H1 (cell line): ENCODE measurements at regions not wholly inside any gene's neighbourhood (a gene's known extent, or its start where the extent isn't known, plus 50 kb on each side); places are given as distances from the start of the nearest gene placed in this dataset.
A peak's percentile ranks its signal among the peaks of the same experiment; 100 is the strongest.

ENCODE experiments used
- CTCF ChIA-PET: fragments of 300-600 bp; sonication (Branson Sonifier 250); formaldehyde crosslinking; loops from one replicate; lab custom pipeline; 2021; ENCODE audit not compliant: partially characterized antibody; lab: Charles Lee
- POLR2A ChIA-PET: fragments of 300-600 bp; sonication (Branson Sonifier 250); formaldehyde crosslinking; loops from one replicate; lab custom pipeline; 2021; ENCODE audit warnings: inconsistent platforms; ENCODE audit not compliant: partially characterized antibody; lab: Charles Lee
- DNase-seq, 2 experiments: peaks; one replicate each; pipeline versions ENCODE4 v3.0.0 to v3.0.0-alpha.2; 2010 to 2022; ENCODE audit warnings: low spot score in 2 of 2, low read depth in 1 of 2, mixed read lengths in 1 of 2
- FAIRE-seq: peaks from 2 replicates; lab custom pipeline; 2011; peaks lifted over from hg19 to GRCh38; lab: Jason Lieb, UNC
- H2AFZ ChIP-seq: 2 replicates; pipeline ENCODE4 v1.8.1; 2012; ENCODE audit warnings: low read length, inconsistent platforms
- H2AK5ac ChIP-seq: 2 replicates; pipeline ENCODE4 v1.6.1; 2013; ENCODE audit warnings: low read depth, low read length
- H2BK120ac ChIP-seq: replicated peaks from 2 replicates; pipeline ENCODE3; 2013; ENCODE audit warnings: low read depth, low read length, inconsistent platforms
- H2BK12ac ChIP-seq: 2 replicates; pipeline ENCODE4 v1.6.1; 2013; ENCODE audit warnings: low read depth, low read length
- H2BK15ac ChIP-seq: 2 replicates; pipeline ENCODE4 v1.6.1; 2013; ENCODE audit warnings: low read length
- H2BK20ac ChIP-seq: 2 replicates; pipeline ENCODE4 v1.6.1; 2013; ENCODE audit warnings: low read length
- H2BK5ac ChIP-seq: 2 replicates; pipeline ENCODE4 v1.6.1; 2013; ENCODE audit warnings: low read depth, low read length
- H3K14ac ChIP-seq: 2 replicates; pipeline ENCODE4 v1.6.1; 2013; ENCODE audit warnings: inconsistent platforms; ENCODE audit not compliant: insufficient read length
- H3K18ac ChIP-seq: 2 replicates; pipeline ENCODE4 v1.6.1; 2013; ENCODE audit warnings: low read length; ENCODE audit errors: extremely low read depth
- H3K23ac ChIP-seq: 2 replicates; pipeline ENCODE4 v1.6.1; 2013; ENCODE audit warnings: inconsistent platforms; ENCODE audit not compliant: insufficient read length
- H3K23me2 ChIP-seq: 2 replicates; pipeline ENCODE4 v1.6.1; 2013; ENCODE audit warnings: low read depth, low read length
- H3K27ac ChIP-seq: 2 replicates; pipeline ENCODE4 v1.6.1; 2011; ENCODE audit warnings: low read depth, low read length, inconsistent platforms
- H3K27me3 ChIP-seq, 4 experiments: replicated peaks in 1 of 4; 1 replicate in 1 of 4; 2 replicates in 3 of 4; pipeline versions ENCODE4 v1.6.1 to v1.8.1; 2011 to 2013; ENCODE audit warnings: low read length in 3 of 4, mild to moderate bottlenecking in 3 of 4, inconsistent platforms in 2 of 4, mixed read lengths in 2 of 4, moderate library complexity in 1 of 4; ENCODE audit not compliant: control insufficient read depth in 3 of 4, insufficient read depth in 3 of 4; ENCODE audit errors: extremely low read depth in 1 of 4
- H3K36me3 ChIP-seq, 4 experiments: 2 replicates each; pipeline versions ENCODE4 v1.6.1 to v1.8.1; 2011 to 2013; ENCODE audit warnings: mild to moderate bottlenecking in 4 of 4, low read length in 3 of 4, moderate library complexity in 2 of 4, control low read depth in 1 of 4, inconsistent platforms in 1 of 4; ENCODE audit not compliant: insufficient read depth in 4 of 4, control insufficient read depth in 2 of 4
- H3K4ac ChIP-seq: replicated peaks from 2 replicates; pipeline ENCODE3; 2013; ENCODE audit warnings: low read length, low read depth, mixed read lengths, inconsistent platforms; ENCODE audit not compliant: insufficient read length
- H3K4me1 ChIP-seq, 4 experiments: replicated peaks in 1 of 4; 1 replicate in 1 of 4; 2 replicates in 3 of 4; pipeline versions ENCODE4 v1.6.1 to v1.8.1; 2011 to 2013; ENCODE audit warnings: low read length in 3 of 4, inconsistent platforms in 2 of 4, mixed read lengths in 1 of 4; ENCODE audit not compliant: insufficient read depth in 4 of 4, control insufficient read depth in 3 of 4
- H3K4me2 ChIP-seq, 2 experiments: 2 replicates each; pipeline versions ENCODE4 v1.6.1 to v1.8.1; 2011 to 2013; ENCODE audit warnings: low read depth in 2 of 2, low read length in 2 of 2, control low read depth in 1 of 2, inconsistent platforms in 1 of 2, mild to moderate bottlenecking in 1 of 2; ENCODE audit not compliant: insufficient read depth in 1 of 2
- H3K4me3 ChIP-seq, 4 experiments: fragments of 200-600, 300-600 bp in 1 of 4; sonication (generic), shearing (Covaris generic), sonication (Bioruptor Twin) in 1 of 4; 2 replicates each; pipeline versions ENCODE4 v1.5.1 to v1.8.1; 2011 to 2016; ENCODE audit warnings: low read length in 4 of 4, low read depth in 3 of 4, control low read depth in 2 of 4, inconsistent platforms in 2 of 4, mild to moderate bottlenecking in 2 of 4, mixed read lengths in 1 of 4, moderate library complexity in 1 of 4; ENCODE audit not compliant: insufficient read depth in 2 of 4; ENCODE audit errors: extremely low read depth in 1 of 4
- H3K56ac ChIP-seq: replicated peaks from 2 replicates; pipeline ENCODE3; 2013; ENCODE audit warnings: low read depth, mild to moderate bottlenecking, mixed read lengths, low read length, inconsistent platforms; ENCODE audit not compliant: insufficient read length
- H3K79me1 ChIP-seq: 2 replicates; pipeline ENCODE4 v1.6.1; 2013; ENCODE audit warnings: low read depth, low read length, control low read depth
- H3K79me2 ChIP-seq, 2 experiments: 2 replicates each; pipeline versions ENCODE4 v1.6.1 to v1.8.1; 2012 to 2013; ENCODE audit warnings: low read length in 2 of 2, mild to moderate bottlenecking in 2 of 2, inconsistent platforms in 1 of 2; ENCODE audit not compliant: insufficient read depth in 2 of 2, control insufficient read depth in 1 of 2
- H3K9ac ChIP-seq, 4 experiments: replicated peaks in 1 of 4; 1 replicate in 1 of 4; 2 replicates in 3 of 4; pipeline versions ENCODE4 v1.6.1 to v1.8.1; 2011 to 2013; ENCODE audit warnings: low read depth in 3 of 4, low read length in 3 of 4, control low read depth in 2 of 4, mild to moderate bottlenecking in 2 of 4, moderate library complexity in 2 of 4, inconsistent platforms in 1 of 4; ENCODE audit errors: extremely low read depth in 1 of 4
- H3K9me3 ChIP-seq, 2 experiments: 2 replicates each; pipeline versions ENCODE4 v1.6.1 to v1.8.1; 2012 to 2013; ENCODE audit warnings: mild to moderate bottlenecking in 2 of 2, moderate library complexity in 2 of 2, control low read depth in 1 of 2, inconsistent platforms in 1 of 2, low read depth in 1 of 2, low read length in 1 of 2, mixed read lengths in 1 of 2; ENCODE audit not compliant: insufficient read depth in 2 of 2
- H4K20me1 ChIP-seq, 2 experiments: replicated peaks in 1 of 2; 2 replicates each; pipeline versions ENCODE3 to v1.8.1; 2011 to 2013; ENCODE audit warnings: inconsistent platforms in 2 of 2, low read length in 2 of 2, mild to moderate bottlenecking in 1 of 2; ENCODE audit not compliant: insufficient read depth in 2 of 2, control insufficient read depth in 1 of 2
- H4K5ac ChIP-seq: 2 replicates; pipeline ENCODE4 v1.6.1; 2013; ENCODE audit warnings: low read length, low read depth, mixed read lengths, inconsistent platforms; ENCODE audit not compliant: insufficient read length
- H4K8ac ChIP-seq: 2 replicates; pipeline ENCODE4 v1.8.0; 2013; ENCODE audit warnings: mild to moderate bottlenecking, moderate library complexity, low read length, inconsistent platforms; ENCODE audit not compliant: insufficient read depth; ENCODE audit errors: extremely low read depth
- H4K91ac ChIP-seq: replicated peaks from 2 replicates; pipeline ENCODE3; 2013; ENCODE audit warnings: low read length, mixed read lengths, inconsistent platforms; ENCODE audit not compliant: insufficient read length
- BACH1 ChIP-seq: IDR thresholded peaks from 2 replicates; pipeline ENCODE4 v1.6.1; 2012; ENCODE audit warnings: low read length, improper control_type of control experiment
- CTBP2 ChIP-seq: IDR thresholded peaks from 2 replicates; pipeline ENCODE4 v1.7.0; 2011; ENCODE audit warnings: borderline replicate concordance, mild to moderate bottlenecking, moderate library complexity, mixed read lengths, low read length; ENCODE audit not compliant: insufficient read depth, insufficient read length
- FOSL1 ChIP-seq: IDR thresholded peaks from 2 replicates; pipeline ENCODE4 v1.6.1; 2011; ENCODE audit warnings: mild to moderate bottlenecking, low read depth, low read length, moderate library complexity; ENCODE audit not compliant: insufficient read depth
- KDM4A ChIP-seq: IDR thresholded peaks from one replicate; pipeline ENCODE4 v1.7.1; 2012; ENCODE audit warnings: low read depth, mild to moderate bottlenecking, moderate library complexity, low read length, inconsistent platforms; ENCODE audit not compliant: severe bottlenecking
- MAFK ChIP-seq: IDR thresholded peaks from 2 replicates; pipeline ENCODE4 v1.6.1; 2012; ENCODE audit warnings: low read depth, mild to moderate bottlenecking, improper control_type of control experiment, low read length
- SP2 ChIP-seq: IDR thresholded peaks from 2 replicates; pipeline ENCODE4 v1.6.1; 2012; ENCODE audit warnings: mild to moderate bottlenecking, low read length, inconsistent platforms
- WGBS, 2 experiments: shearing (Covaris generic) in 1 of 2; methylation state at CpG; one replicate each; pipeline versions ENCODE4 v1.1.6 to v1.1.7; 2013 to 2015; ENCODE audit warnings: low lambda C conversion rate in 2 of 2, mixed read lengths in 2 of 2, inconsistent platforms in 1 of 2, low coverage in 1 of 2, missing lambda C conversion rate in 1 of 2; ENCODE audit not compliant: insufficient replicate concordance in 2 of 2, insufficient coverage in 1 of 2, insufficient read length in 1 of 2; ENCODE audit errors: extremely low coverage in 1 of 2, missing lambda C conversion rate in 1 of 2; 5-methylcytosine and 5-hydroxymethylcytosine counted together
- TF ChIP-seq, protein P1 (sequence below): IDR thresholded peaks from 2 replicates; pipeline ENCODE4 v1.6.1; 2012; ENCODE audit warnings: low read length, inconsistent platforms

- H3K23me2 ChIP-seq: no peaks in the 10 kb centered on the region
- no peaks in the 10 kb centered on the region for H3K36me3 ChIP-seq
- no peaks in the 10 kb centered on the region for H4K20me1 ChIP-seq
- 0 out of 2 replicates have a peak overlapping the region, but pooled peaks have one; percentile 43 for H3K18ac ChIP-seq
- no peak overlapping the region for H4K8ac ChIP-seq
- H4K91ac ChIP-seq: no peak overlapping the region
- no peak overlapping the region for H3K14ac ChIP-seq
- peaks cover 0 to 27% (median 13%) of the 10 kb centered on the region in 4 experiments; a peak in 6 of 7 replicates for H3K4me1 ChIP-seq
- no peak overlapping the region for H3K27ac ChIP-seq
- H2BK20ac ChIP-seq: no peak overlapping the region
- DNase-seq (no peak), FAIRE-seq (no peak)
- H3K4ac ChIP-seq: no peak overlapping the region
- H2BK12ac ChIP-seq: no peak overlapping the region
- H3K79me2 ChIP-seq: no peaks in the 10 kb centered on the region
- ChIA-PET POLR2A (interaction anchor here (0.6 to 5.3 kb wide), 5 partner anchors 11 to 61 kb away, joined by 3 to 29 read pairs (median 3); no protein-coding TSS in a partner anchor), CTCF (interaction anchor here (0.7 to 21.9 kb wide), 11 partner anchors 8 to 172 kb away, joined by 3 to 403 read pairs (median 7); no protein-coding TSS in a partner anchor)
- peak overlapping the region; percentile 80; the same call in 1 of the 2 replicates for H2AK5ac ChIP-seq
- peak overlapping the region; percentile 66; the same call in 1 of the 2 replicates for H2BK5ac ChIP-seq
- 94% methylated on average over 10 of the region's 10 CpGs; no CpG with 5 or more reads in 1 of the 2 experiments for WGBS, 2 experiments
- no peak overlapping the region for H2AFZ ChIP-seq
- H3K4me3 ChIP-seq: no peak overlapping the region
- no peak overlapping the region for H3K56ac ChIP-seq
- no peak overlapping the region for H2BK15ac ChIP-seq
- H3K9me3 ChIP-seq: no peaks in the 10 kb centered on the region
- H3K23ac ChIP-seq: no peak overlapping the region
- no peaks in the 10 kb centered on the region; the same call in 1 of the 2 replicates for H3K79me1 ChIP-seq
- no peaks in the 10 kb centered on the region for H3K27me3 ChIP-seq
- no peak overlapping the region for H2BK120ac ChIP-seq
- no peak overlapping the region for H4K5ac ChIP-seq
- no peak overlapping the region for H3K4me2 ChIP-seq
- H3K9ac ChIP-seq: no peak overlapping the region
- TF ChIP-seq FOSL1 (no peak), CTBP2 (no peak), MAFK (no peak), KDM4A (no peak), SP2 (no peak), BACH1 (no peak)
- TF ChIP-seq, protein P1, sequence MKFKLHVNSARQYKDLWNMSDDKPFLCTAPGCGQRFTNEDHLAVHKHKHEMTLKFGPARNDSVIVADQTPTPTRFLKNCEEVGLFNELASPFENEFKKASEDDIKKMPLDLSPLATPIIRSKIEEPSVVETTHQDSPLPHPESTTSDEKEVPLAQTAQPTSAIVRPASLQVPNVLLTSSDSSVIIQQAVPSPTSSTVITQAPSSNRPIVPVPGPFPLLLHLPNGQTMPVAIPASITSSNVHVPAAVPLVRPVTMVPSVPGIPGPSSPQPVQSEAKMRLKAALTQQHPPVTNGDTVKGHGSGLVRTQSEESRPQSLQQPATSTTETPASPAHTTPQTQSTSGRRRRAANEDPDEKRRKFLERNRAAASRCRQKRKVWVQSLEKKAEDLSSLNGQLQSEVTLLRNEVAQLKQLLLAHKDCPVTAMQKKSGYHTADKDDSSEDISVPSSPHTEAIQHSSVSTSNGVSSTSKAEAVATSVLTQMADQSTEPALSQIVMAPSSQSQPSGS: no peak
Observed at GRCh38 chr14:76939015-76939742, 89.3 kb downstream of the IRF2BPL start.
